Panc1 (cell line): ENCODE measurements at regions not wholly inside any gene's neighbourhood (a gene's known extent, or its start where the extent isn't known, plus 50 kb on each side); places are given as distances from the start of the nearest gene placed in this dataset.

Experiments
- ATAC-seq: fragments of 200-7000 bp; cut with Tn5 transposase; 2 replicates; pipeline ENCODE4 v1.9.1; 2020; ENCODE audit warnings: mild to moderate bottlenecking, moderate library complexity
- BruUV-seq: library from RNA; stranded (reverse); fragments of 400-500 nt; replicated peaks from 2 replicates; lab custom pipeline; 2021; lab: Mats Ljungman, UMichigan
- CTCF ChIA-PET: fragments of 300-600 bp; sonication (Branson Sonifier 250); formaldehyde crosslinking; loops from one replicate; lab custom pipeline; 2022; ENCODE audit warnings: antibody characterized with exemption; lab: Charles Lee
- POLR2A ChIA-PET: fragments of 300-600 bp; sonication (Branson Sonifier 250); formaldehyde crosslinking; loops from one replicate; lab custom pipeline; 2022; ENCODE audit warnings: antibody characterized with exemption; lab: Charles Lee
- DNase-seq: peaks from one replicate; pipeline ENCODE4 v3.0.0-alpha.2; 2010; ENCODE audit warnings: low read depth, low spot score
- H3K27ac ChIP-seq: 2 replicates; pipeline ENCODE4 v1.5.1; 2011; ENCODE audit warnings: mild to moderate bottlenecking, low read length, inconsistent platforms
- H3K27me3 ChIP-seq: fragments of 200-500 bp; sonication (Bioruptor generic); 2 replicates; pipeline ENCODE4 v1.6.0; 2014; ENCODE audit warnings: low read length, inconsistent platforms; ENCODE audit not compliant: control insufficient read depth, insufficient read depth
- H3K36me3 ChIP-seq: fragments of 200-500 bp; sonication (Bioruptor generic); 2 replicates; pipeline ENCODE4 v1.5.1; 2014; ENCODE audit warnings: inconsistent platforms, mild to moderate bottlenecking, low read length, moderate library complexity; ENCODE audit not compliant: control insufficient read depth, insufficient read depth
- H3K4me1 ChIP-seq: 2 replicates; pipeline ENCODE4 v1.5.1; 2011; ENCODE audit warnings: inconsistent platforms, mild to moderate bottlenecking, low read length, moderate library complexity; ENCODE audit not compliant: control insufficient read depth, insufficient read depth
- H3K4me3 ChIP-seq, 2 experiments: 2 replicates each; pipeline ENCODE4 v1.5.1; 2011 to 2012; ENCODE audit warnings: low read depth in 2 of 2, low read length in 2 of 2, mild to moderate bottlenecking in 2 of 2, inconsistent platforms in 1 of 2, moderate library complexity in 1 of 2
- H3K9me3 ChIP-seq: fragments of 200-500 bp; sonication (Bioruptor generic); 2 replicates; pipeline ENCODE4 v1.5.1; 2014; ENCODE audit warnings: low read depth, mild to moderate bottlenecking, inconsistent platforms, low read length, moderate library complexity; ENCODE audit not compliant: control insufficient read depth, insufficient read depth
- CTCF ChIP-seq: fragments of 450-650 bp; IDR thresholded peaks from 2 replicates; pipeline ENCODE4 v1.5.1; 2017; ENCODE audit warnings: mild to moderate bottlenecking
- POLR2AphosphoS5 ChIP-seq: IDR thresholded peaks from 2 replicates; pipeline ENCODE4 v1.6.1; 2012; ENCODE audit warnings: mild to moderate bottlenecking, low read depth, low read length, moderate library complexity
- REST ChIP-seq, 2 experiments: IDR thresholded peaks; 2 replicates each; pipeline ENCODE4 v1.6.1; 2011 to 2012; ENCODE audit warnings: low read depth in 2 of 2, control low read depth in 1 of 2, low read length in 1 of 2, mild to moderate bottlenecking in 1 of 2, moderate library complexity in 1 of 2; ENCODE audit not compliant: insufficient read depth in 1 of 2
- SIN3A ChIP-seq: IDR thresholded peaks from 2 replicates; pipeline ENCODE4 v1.6.1; 2012; ENCODE audit warnings: low read depth, mild to moderate bottlenecking, low read length, moderate library complexity, borderline replicate concordance; ENCODE audit not compliant: insufficient read depth
- TCF7L2 ChIP-seq: IDR thresholded peaks from 2 replicates; pipeline ENCODE4 v1.6.1; 2011; ENCODE audit warnings: mild to moderate bottlenecking, low read depth, low read length, inconsistent platforms
- in situ Hi-C: cut with HindIII; loops from 2 replicates; pipeline ENCODE4 v1.10.0; 2016; ENCODE audit warnings: low sequenced_read_pairs, low pct_unique_long_range_greater_than_20kb
- intact Hi-C: fragments of 100-400 bp; cut with micrococcal nuclease; formaldehyde crosslinking; loops from one replicate; pipeline ENCODE4 v1.10.0; 2022; ENCODE audit not compliant: unreplicated experiment

- no peak for TF ChIP-seq CTCF
- TF ChIP-seq TCF7L2: no peak
- TF ChIP-seq POLR2AphosphoS5: no peak
- TF ChIP-seq REST (IDR thresholded peaks at IDR 0.05; ENCODE audit: insufficient read depth in 1 of 2, low read depth in 2 of 2, low read length in 1 of 2): no peak
- TF ChIP-seq SIN3A: no peak
- H3K36me3 ChIP-seq: no peaks in the 10 kb centered on the region
- no peaks in the 10 kb centered on the region for H3K4me1 ChIP-seq
- no peak overlapping the region for H3K4me3 ChIP-seq
- no TSS peak for BruUV-seq
- ATAC-seq: no peak
- ChIA-PET CTCF (no interaction called here), POLR2A (no interaction called here)
- H3K9me3 ChIP-seq: no peaks in the 10 kb centered on the region; the same call in 1 of the 2 replicates
- in situ Hi-C loops: no loop called here
- no peaks in the 10 kb centered on the region for H3K27me3 ChIP-seq
- intact Hi-C loops: no loop called here
- no peak overlapping the region for H3K27ac ChIP-seq
- no peak for DNase-seq
Measured at GRCh38 chr5:8196061-8196460, 327.1 kb downstream of the MTRR start.

GRCh38 chr5:8208307-8208706 is 339.4 kb downstream of the MTRR start:
- POLR2A ChIA-PET: no interaction called here
- TF ChIP-seq POLR2AphosphoS5 (no peak), TCF7L2 (no peak), CTCF (no peak), SIN3A (no peak), REST (IDR thresholded peaks at IDR 0.05; ENCODE audit: insufficient read depth in 1 of 2, low read depth in 2 of 2, low read length in 1 of 2) (no peak)
- intact Hi-C loops: no loop called here
- no TSS peak for BruUV-seq
- ATAC-seq: no peak
- H3K4me3 ChIP-seq: no peak overlapping the region
- H3K36me3 ChIP-seq: no peaks in the 10 kb centered on the region
- in situ Hi-C loops: no loop called here
- H3K4me1 ChIP-seq: no peaks in the 10 kb centered on the region
- no peaks in the 10 kb centered on the region for H3K27me3 ChIP-seq
- CTCF ChIA-PET: no interaction called here
- H3K27ac ChIP-seq: no peak overlapping the region
- DNase-seq: no peak
- no peaks in the 10 kb centered on the region for H3K9me3 ChIP-seq
